HG02970 (cell line): ENCODE measurements at regions not wholly inside any gene's neighbourhood (a gene's known extent, or its start where the extent isn't known, plus 50 kb on each side); places are given as distances from the start of the nearest gene placed in this dataset.

ENCODE experiments used
- ATAC-seq: cut with Tn5 transposase; IDR thresholded peaks from one replicate; pipeline ENCODE4 v1.9.1; 2021; ENCODE audit warnings: mild to moderate bottlenecking, moderate library complexity, moderate number of reproducible peaks; ENCODE audit not compliant: unreplicated experiment, low FRiP score

GRCh38 chr13:78247362-78247761, 328.7 kb upstream of the EDNRB start:
- no peak for ATAC-seq

- ATAC-seq = no peak
Measured at GRCh38 chr13:78241278-78241919, 322.8 kb upstream of the EDNRB start.

- no peak for ATAC-seq
Measured at GRCh38 chr13:78239714-78240113, 321.1 kb upstream of the EDNRB start.

GRCh38 chr13:78238911-78239310, 320.3 kb upstream of the EDNRB start:
- ATAC-seq = no peak

GRCh38 chr13:78228940-78229339, 310.3 kb upstream of the EDNRB start:
- no peak for ATAC-seq

GRCh38 chr13:78228211-78228610, 309.6 kb upstream of the EDNRB start:
- no peak for ATAC-seq

- no peak for ATAC-seq
Measured at GRCh38 chr13:78227709-78228108, 309.1 kb upstream of the EDNRB start.

GRCh38 chr13:78215458-78216108, 297.0 kb upstream of the EDNRB start:
- no peak for ATAC-seq

- ATAC-seq = no peak
Measured at GRCh38 chr13:78201411-78201810, 282.8 kb upstream of the EDNRB start.

- no peak for ATAC-seq
Measured at GRCh38 chr13:78198821-78199220, 280.2 kb upstream of the EDNRB start.

GRCh38 chr13:78198419-78198818, 279.8 kb upstream of the EDNRB start:
- ATAC-seq = no peak

- no peak for ATAC-seq
Measured at GRCh38 chr13:78197231-78197630, 278.6 kb upstream of the EDNRB start.

- no peak for ATAC-seq
Measured at GRCh38 chr13:78194904-78195639, 276.4 kb upstream of the EDNRB start.

- no peak for ATAC-seq
Measured at GRCh38 chr13:78193846-78194245, 275.2 kb upstream of the EDNRB start.

- no peak for ATAC-seq
Measured at GRCh38 chr13:78192716-78193115, 274.1 kb upstream of the EDNRB start.

- ATAC-seq = no peak
Measured at GRCh38 chr13:78190296-78190695, 271.7 kb upstream of the EDNRB start.

GRCh38 chr13:78187781-78188180, 269.1 kb upstream of the EDNRB start:
- no peak for ATAC-seq

GRCh38 chr13:78185700-78186099, 267.1 kb upstream of the EDNRB start:
- no peak for ATAC-seq

- ATAC-seq = no peak
Measured at GRCh38 chr13:78183732-78184131, 265.1 kb upstream of the EDNRB start.

GRCh38 chr13:78182813-78183212, 264.2 kb upstream of the EDNRB start:
- ATAC-seq = no peak

- no peak for ATAC-seq
Measured at GRCh38 chr13:78177306-78177705, 258.7 kb upstream of the EDNRB start.

- ATAC-seq = no peak
Measured at GRCh38 chr13:78176880-78177279, 258.2 kb upstream of the EDNRB start.
